Cardiac muscle cell (in vitro differentiated cells and primary cell): ENCODE measurements at regions not wholly inside any gene's neighbourhood (a gene's known extent, or its start where the extent isn't known, plus 50 kb on each side); places are given as distances from the start of the nearest gene placed in this dataset.

Source experiments
- DNase-seq, 2 donors: peaks; one replicate each; pipeline versions ENCODE4 v3.0.0 to v3.0.0-alpha.2; 2010 to 2017; ENCODE audit warnings: low read depth in 1 of 2, low spot score in 1 of 2
- H3K27ac ChIP-seq: fragments of 200-600 bp; sonication (generic); 2 replicates; pipeline ENCODE4 v1.5.1; 2016
- H3K27me3 ChIP-seq: fragments of 200-600 bp; sonication (generic); 2 replicates; pipeline ENCODE4 v1.6.0; 2016; ENCODE audit warnings: control low read depth
- H3K36me3 ChIP-seq: fragments of 200-600 bp; sonication (generic); 2 replicates; pipeline ENCODE4 v1.5.1; 2016; ENCODE audit warnings: control low read depth
- H3K4me1 ChIP-seq: fragments of 200-600 bp; sonication (generic); 2 replicates; pipeline ENCODE4 v1.8.1; 2017; ENCODE audit warnings: low read depth, mild to moderate bottlenecking, mixed run types
- H3K4me3 ChIP-seq: fragments of 200-600 bp; sonication (generic); 2 replicates; pipeline ENCODE4 v1.5.1; 2016; ENCODE audit warnings: mild to moderate bottlenecking
- H3K9me3 ChIP-seq: fragments of 200-600 bp; sonication (generic); 2 replicates; pipeline ENCODE4 v1.5.1; 2017; ENCODE audit warnings: low read depth, mild to moderate bottlenecking, control low read depth
- TF ChIP-seq, protein P1 (sequence below): IDR thresholded peaks from 2 replicates; pipeline ENCODE4 v1.5.1; 2012; ENCODE audit warnings: low read depth, mild to moderate bottlenecking, low read length

DNA sequence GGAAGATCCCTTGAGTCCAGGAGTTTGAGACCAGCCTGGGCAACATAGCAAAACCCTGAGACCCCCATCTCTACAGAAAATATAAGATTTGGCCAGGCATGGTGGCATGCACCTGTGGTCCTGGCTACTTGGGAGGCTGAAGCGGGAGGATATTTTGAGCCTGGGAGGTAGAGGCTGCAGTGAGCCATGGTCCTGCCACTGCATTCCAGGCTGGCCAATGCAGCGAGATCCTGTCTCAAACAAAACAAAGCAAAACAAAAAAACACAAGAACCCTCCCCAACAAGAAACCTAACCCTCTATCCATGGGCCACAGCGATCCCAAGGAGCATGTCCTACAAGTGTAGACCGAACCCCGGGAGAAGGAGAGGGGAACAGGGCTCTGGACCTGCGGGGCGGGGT, 133.3 kb downstream of the MGAT5B start:
- TF ChIP-seq, protein P1, sequence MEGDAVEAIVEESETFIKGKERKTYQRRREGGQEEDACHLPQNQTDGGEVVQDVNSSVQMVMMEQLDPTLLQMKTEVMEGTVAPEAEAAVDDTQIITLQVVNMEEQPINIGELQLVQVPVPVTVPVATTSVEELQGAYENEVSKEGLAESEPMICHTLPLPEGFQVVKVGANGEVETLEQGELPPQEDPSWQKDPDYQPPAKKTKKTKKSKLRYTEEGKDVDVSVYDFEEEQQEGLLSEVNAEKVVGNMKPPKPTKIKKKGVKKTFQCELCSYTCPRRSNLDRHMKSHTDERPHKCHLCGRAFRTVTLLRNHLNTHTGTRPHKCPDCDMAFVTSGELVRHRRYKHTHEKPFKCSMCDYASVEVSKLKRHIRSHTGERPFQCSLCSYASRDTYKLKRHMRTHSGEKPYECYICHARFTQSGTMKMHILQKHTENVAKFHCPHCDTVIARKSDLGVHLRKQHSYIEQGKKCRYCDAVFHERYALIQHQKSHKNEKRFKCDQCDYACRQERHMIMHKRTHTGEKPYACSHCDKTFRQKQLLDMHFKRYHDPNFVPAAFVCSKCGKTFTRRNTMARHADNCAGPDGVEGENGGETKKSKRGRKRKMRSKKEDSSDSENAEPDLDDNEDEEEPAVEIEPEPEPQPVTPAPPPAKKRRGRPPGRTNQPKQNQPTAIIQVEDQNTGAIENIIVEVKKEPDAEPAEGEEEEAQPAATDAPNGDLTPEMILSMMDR, result no peak

DNA sequence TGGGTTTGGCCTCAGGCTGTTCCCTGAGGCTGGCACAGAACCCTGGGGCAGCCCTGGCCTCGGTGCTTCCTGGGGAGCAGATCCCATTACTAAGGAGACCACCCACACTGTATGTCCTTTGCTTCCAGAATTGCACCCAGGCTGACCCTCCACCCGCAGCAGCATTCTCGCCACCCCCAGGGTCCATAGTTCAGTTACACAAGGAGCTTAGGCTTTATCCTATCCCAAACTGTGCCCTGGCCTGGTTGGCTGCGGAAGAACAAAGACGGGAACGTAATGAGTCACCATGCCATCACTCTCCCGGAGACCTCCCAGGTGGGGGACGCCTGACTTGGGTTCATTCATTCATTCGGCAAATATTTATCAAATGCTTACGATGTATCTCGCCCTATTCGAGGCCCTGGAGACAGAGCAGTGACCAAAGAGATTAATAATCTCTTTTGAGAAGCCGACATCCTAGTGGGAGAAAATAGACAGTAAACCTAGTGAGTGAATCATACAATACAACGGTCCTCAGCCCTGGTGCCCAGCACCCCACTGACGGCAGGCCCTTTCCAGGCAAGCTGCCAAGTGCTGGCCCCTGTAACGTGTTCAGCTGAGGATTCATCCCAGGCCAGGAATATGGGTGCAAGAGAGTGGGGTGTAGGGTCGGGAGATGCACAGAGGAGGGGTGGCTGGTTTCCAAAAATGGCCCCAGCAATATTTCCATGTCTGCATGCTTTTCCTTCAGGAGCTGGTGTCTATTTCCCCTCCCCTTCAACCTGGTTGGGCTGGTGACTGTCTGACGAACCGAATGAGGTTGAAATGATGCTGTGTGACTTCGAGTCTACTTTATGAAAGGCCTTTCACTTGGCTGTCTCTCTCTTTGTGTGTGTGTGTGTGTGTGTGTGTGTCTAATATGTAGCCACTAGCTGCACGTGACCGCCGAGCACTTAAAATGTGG, 134.2 kb downstream of the MGAT5B start:
- H3K27ac ChIP-seq, result no peak overlapping the region
- TF ChIP-seq, protein P1, result no peak
- no peak overlapping the region for H3K4me3 ChIP-seq
- no peaks in the 10 kb centered on the region for H3K4me1 ChIP-seq
- no peaks in the 10 kb centered on the region for H3K27me3 ChIP-seq
- no peaks in the 10 kb centered on the region for H3K36me3 ChIP-seq
- H3K9me3 ChIP-seq, result no peaks in the 10 kb centered on the region
- peak in 1 of 2 donors; percentile 66 for DNase-seq

More for the DNA sequence above, 133.3 kb downstream of the MGAT5B start:
- Histone ChIP-seq H3K4me1 (no peaks in the 10 kb centered on the region), H3K27ac (no peak overlapping the region), H3K27me3 (no peaks in the 10 kb centered on the region), H3K36me3 (no peaks in the 10 kb centered on the region), H3K4me3 (no peak overlapping the region), H3K9me3 (no peaks in the 10 kb centered on the region)
- DNase-seq, result no peak

DNA sequence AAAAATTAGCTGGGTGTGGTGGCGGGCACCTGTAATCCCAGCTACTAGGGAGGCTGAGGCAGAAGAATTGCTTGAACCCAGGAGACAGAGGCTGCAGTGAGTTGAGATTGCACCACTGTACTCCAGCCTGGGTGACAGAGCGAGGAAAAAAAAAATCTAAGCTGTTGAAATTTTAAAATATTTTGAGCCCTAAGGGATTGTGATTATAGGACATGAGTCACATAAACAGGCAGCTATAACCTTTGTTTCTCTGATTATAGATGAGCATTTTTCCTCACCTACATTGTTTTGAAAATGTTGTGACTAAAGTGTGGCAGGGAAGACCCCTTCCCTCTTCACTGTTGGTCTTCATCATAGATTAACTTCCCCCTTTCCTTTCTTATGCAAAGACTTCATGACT, 135.5 kb downstream of the MGAT5B start:
- Histone ChIP-seq H3K9me3 (no peaks in the 10 kb centered on the region), H3K36me3 (no peaks in the 10 kb centered on the region), H3K4me1 (no peaks in the 10 kb centered on the region), H3K4me3 (no peak overlapping the region), H3K27ac (no peak overlapping the region), H3K27me3 (no peaks in the 10 kb centered on the region)
- TF ChIP-seq, protein P1, result no peak
- DNase-seq, result no peak

DNA sequence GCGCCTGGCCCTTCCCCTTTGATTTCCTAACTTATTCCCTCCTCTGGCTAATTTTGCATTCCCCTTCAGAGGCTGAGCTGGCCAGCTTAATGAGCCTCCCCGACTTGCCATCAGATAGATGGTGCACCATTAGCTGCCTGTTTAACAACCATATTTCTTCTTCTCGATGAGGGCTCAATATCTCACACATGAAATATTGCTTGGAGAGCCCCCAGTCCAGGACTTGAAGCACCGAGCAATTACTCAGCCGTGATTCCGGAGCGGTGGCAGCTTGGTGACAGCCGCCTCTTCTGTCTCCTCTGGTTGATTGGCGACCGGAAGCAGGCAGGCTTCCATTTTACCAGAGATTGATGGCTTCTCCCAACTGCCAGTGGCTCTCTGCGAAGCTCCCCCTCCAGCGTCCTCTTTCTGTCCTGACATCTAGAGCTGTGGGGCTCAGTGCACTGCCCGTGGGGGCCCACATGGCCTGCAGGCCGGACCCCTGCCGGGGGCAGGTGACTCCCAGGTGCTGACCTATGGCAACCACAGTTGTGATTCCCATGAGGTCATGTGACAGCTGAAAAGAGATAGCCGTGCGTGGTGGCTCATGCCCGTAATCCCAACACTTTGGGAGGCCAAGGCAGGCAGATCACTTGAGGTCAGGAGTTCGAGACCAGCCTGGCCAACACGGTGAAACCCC, 133.7 kb upstream of the SEC14L1 start:
- H3K9me3 ChIP-seq, result no peaks in the 10 kb centered on the region
- no peak for DNase-seq
- H3K4me3 ChIP-seq, result no peak overlapping the region
- H3K4me1 ChIP-seq, result no peaks in the 10 kb centered on the region
- H3K27ac ChIP-seq, result no peak overlapping the region
- H3K36me3 ChIP-seq, result no peaks in the 10 kb centered on the region
- TF ChIP-seq, protein P1, result no peak
- H3K27me3 ChIP-seq, result no peaks in the 10 kb centered on the region

DNA sequence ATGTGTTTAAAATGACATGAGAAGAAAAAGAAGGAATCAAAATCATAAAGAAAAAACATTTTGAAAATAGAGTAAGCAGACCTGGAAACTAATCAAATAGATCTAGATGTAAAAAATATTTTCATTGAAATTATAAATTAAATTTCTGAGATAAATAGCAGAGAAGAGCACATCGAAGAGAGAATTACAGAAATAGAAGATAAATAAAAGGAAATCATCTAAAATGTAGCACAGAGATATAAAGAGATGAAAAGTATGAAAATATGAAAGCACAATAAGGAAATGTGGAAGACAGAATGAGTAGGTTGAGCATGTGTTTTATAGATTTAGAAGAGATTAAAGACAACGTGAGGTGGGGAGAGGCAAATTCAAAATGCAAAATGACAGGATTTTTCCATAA, 130.9 kb upstream of the SEC14L1 start:
- TF ChIP-seq, protein P1, result no peak
- DNase-seq, result no peak
- no peak overlapping the region for H3K27ac ChIP-seq
- H3K27me3 ChIP-seq, result no peaks in the 10 kb centered on the region
- no peaks in the 10 kb centered on the region for H3K9me3 ChIP-seq
- no peaks in the 10 kb centered on the region for H3K4me1 ChIP-seq
- no peak overlapping the region for H3K4me3 ChIP-seq
- H3K36me3 ChIP-seq, result no peaks in the 10 kb centered on the region
